ENCODE measurements at regions not wholly inside any gene's neighbourhood (a gene's known extent, or its start where the extent isn't known, plus 50 kb on each side); places are given as distances from the start of the nearest gene placed in this dataset.

DNA sequence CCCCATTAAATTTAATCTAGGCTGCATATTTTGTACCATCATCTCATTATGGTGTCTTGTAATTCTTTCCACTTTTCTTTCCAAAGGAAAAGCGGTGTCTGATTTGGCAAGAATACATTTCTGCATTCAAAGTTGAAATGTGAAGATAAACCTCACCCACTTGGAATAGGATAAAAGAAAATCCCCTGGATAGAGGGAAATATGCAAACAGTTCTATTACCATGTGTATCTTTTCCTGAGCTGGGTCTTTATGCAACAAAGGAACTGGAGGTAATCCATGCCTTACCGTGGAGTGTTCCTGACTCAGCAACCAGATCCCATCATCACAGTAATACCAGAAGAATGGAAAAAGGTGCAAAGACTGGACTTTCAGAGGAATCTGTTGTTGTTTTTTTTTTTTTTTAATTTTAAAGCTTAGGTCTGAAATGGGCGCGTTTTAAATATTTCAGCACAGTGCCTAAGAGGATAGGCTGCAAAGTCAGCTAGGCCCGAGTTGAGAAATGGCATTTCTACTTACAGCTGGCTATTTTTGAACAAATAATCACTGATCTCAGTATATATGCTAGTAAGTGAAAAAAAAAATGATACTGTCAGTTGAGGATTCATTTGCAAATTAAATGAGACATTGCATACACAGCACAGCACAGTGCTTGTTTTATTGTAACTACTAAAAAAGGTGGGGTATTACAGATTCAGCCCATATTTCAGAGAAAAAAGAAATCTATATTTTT, 55.5 kb upstream of the ADAMTS9 start:
- TF ChIP-seq, protein P1, sequence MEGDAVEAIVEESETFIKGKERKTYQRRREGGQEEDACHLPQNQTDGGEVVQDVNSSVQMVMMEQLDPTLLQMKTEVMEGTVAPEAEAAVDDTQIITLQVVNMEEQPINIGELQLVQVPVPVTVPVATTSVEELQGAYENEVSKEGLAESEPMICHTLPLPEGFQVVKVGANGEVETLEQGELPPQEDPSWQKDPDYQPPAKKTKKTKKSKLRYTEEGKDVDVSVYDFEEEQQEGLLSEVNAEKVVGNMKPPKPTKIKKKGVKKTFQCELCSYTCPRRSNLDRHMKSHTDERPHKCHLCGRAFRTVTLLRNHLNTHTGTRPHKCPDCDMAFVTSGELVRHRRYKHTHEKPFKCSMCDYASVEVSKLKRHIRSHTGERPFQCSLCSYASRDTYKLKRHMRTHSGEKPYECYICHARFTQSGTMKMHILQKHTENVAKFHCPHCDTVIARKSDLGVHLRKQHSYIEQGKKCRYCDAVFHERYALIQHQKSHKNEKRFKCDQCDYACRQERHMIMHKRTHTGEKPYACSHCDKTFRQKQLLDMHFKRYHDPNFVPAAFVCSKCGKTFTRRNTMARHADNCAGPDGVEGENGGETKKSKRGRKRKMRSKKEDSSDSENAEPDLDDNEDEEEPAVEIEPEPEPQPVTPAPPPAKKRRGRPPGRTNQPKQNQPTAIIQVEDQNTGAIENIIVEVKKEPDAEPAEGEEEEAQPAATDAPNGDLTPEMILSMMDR (IDR thresholded peaks at IDR 0.05 in 2 of 3, conservative IDR thresholded peaks at IDR 0.05 in 1 of 3; ENCODE audit: control insufficient read depth in 2 of 3, extremely low read depth in 1 of 3, insufficient read depth in 1 of 3, low read depth in 3 of 3, low read length in 3 of 3) = no peak
- TF ChIP-seq MXI1 (IDR thresholded peaks at IDR 0.05; ENCODE audit: low read depth, low read length) (no peak), POLR2A (IDR thresholded peaks at IDR 0.05; ENCODE audit: low read depth, low read length) (no peak), RCOR1 (conservative IDR thresholded peaks at IDR 0.05; ENCODE audit: low read depth, low read length) (no peak), TAF1 (IDR thresholded peaks at IDR 0.05; ENCODE audit: borderline replicate concordance, low read depth, low read length) (no peak), SP1 (IDR thresholded peaks at IDR 0.05; ENCODE audit: low read depth, low read length) (no peak), JUNB (IDR thresholded peaks at IDR 0.05) (no peak), SRF (IDR thresholded peaks at IDR 0.05; ENCODE audit: low read depth in 2 of 2, low read length in 2 of 2) (no peak), ZNF274 (IDR thresholded peaks at IDR 0.05; ENCODE audit: insufficient read depth, insufficient read length) (no peak), FOXK2 (IDR thresholded peaks at IDR 0.05) (no peak), RELA (IDR thresholded peaks at IDR 0.05; ENCODE audit: borderline replicate concordance, partially characterized antibody) (no peak), POLR2AphosphoS5 (IDR thresholded peaks at IDR 0.05; ENCODE audit: low read length) (no peak), RFX5 (IDR thresholded peaks at IDR 0.05; ENCODE audit: low read depth, low read length) (no peak)
- TF ChIP-seq, protein P2, sequence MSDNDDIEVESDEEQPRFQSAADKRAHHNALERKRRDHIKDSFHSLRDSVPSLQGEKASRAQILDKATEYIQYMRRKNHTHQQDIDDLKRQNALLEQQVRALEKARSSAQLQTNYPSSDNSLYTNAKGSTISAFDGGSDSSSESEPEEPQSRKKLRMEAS (IDR thresholded peaks at IDR 0.05; ENCODE audit: low read depth, low read length) = no peak

Data from GM12878 (cell line).